ENCODE measurements at regions not wholly inside any gene's neighbourhood (a gene's known extent, or its start where the extent isn't known, plus 50 kb on each side); places are given as distances from the start of the nearest gene placed in this dataset.

DNA sequence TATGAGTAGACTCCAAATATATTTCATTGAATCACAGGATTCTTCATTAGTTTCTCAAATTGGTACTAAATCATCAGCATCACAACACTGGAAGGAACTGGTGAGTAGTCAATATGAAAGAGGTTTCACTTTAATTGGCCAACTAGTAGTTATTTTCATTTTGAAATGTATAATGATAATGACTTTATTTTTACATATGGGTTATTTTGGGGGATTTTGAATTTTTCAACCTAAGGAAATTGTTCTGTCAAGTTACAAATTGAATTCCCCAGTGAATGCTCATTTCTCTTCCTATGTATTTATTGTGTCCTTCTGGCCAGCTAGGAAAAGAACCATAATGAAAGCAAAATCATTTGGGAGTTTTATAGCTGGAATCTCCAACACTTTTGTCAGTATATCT is 174.2 kb upstream of the ATP2B1 start (continued):
- no peak for TF ChIP-seq ZZZ3 (IDR thresholded peaks at IDR 0.05; ENCODE audit: control insufficient read depth, insufficient read length, low read depth)
- TF ChIP-seq E4F1 (IDR thresholded peaks at IDR 0.05; ENCODE audit: borderline replicate concordance, partially characterized antibody), result no peak
- TF ChIP-seq, protein P1, sequence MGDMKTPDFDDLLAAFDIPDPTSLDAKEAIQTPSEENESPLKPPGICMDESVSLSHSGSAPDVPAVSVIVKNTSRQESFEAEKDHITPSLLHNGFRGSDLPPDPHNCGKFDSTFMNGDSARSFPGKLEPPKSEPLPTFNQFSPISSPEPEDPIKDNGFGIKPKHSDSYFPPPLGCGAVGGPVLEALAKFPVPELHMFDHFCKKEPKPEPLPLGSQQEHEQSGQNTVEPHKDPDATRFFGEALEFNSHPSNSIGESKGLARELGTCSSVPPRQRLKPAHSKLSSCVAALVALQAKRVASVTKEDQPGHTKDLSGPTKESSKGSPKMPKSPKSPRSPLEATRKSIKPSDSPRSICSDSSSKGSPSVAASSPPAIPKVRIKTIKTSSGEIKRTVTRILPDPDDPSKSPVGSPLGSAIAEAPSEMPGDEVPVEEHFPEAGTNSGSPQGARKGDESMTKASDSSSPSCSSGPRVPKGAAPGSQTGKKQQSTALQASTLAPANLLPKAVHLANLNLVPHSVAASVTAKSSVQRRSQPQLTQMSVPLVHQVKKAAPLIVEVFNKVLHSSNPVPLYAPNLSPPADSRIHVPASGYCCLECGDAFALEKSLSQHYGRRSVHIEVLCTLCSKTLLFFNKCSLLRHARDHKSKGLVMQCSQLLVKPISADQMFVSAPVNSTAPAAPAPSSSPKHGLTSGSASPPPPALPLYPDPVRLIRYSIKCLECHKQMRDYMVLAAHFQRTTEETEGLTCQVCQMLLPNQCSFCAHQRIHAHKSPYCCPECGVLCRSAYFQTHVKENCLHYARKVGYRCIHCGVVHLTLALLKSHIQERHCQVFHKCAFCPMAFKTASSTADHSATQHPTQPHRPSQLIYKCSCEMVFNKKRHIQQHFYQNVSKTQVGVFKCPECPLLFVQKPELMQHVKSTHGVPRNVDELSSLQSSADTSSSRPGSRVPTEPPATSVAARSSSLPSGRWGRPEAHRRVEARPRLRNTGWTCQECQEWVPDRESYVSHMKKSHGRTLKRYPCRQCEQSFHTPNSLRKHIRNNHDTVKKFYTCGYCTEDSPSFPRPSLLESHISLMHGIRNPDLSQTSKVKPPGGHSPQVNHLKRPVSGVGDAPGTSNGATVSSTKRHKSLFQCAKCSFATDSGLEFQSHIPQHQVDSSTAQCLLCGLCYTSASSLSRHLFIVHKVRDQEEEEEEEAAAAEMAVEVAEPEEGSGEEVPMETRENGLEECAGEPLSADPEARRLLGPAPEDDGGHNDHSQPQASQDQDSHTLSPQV (IDR thresholded peaks at IDR 0.05), result no peak
- no peak for TF ChIP-seq E2F8 (IDR thresholded peaks at IDR 0.05; ENCODE audit: low read depth, partially characterized antibody)
- no peak for TF ChIP-seq SMAD1 (IDR thresholded peaks at IDR 0.05; ENCODE audit: low read depth, partially characterized antibody)
- TF ChIP-seq RFX5 (IDR thresholded peaks at IDR 0.05; ENCODE audit: low read depth, low read length), result no peak
- no peak for TF ChIP-seq BMI1 (IDR thresholded peaks at IDR 0.05; ENCODE audit: borderline replicate concordance)
- TF ChIP-seq, protein P2, sequence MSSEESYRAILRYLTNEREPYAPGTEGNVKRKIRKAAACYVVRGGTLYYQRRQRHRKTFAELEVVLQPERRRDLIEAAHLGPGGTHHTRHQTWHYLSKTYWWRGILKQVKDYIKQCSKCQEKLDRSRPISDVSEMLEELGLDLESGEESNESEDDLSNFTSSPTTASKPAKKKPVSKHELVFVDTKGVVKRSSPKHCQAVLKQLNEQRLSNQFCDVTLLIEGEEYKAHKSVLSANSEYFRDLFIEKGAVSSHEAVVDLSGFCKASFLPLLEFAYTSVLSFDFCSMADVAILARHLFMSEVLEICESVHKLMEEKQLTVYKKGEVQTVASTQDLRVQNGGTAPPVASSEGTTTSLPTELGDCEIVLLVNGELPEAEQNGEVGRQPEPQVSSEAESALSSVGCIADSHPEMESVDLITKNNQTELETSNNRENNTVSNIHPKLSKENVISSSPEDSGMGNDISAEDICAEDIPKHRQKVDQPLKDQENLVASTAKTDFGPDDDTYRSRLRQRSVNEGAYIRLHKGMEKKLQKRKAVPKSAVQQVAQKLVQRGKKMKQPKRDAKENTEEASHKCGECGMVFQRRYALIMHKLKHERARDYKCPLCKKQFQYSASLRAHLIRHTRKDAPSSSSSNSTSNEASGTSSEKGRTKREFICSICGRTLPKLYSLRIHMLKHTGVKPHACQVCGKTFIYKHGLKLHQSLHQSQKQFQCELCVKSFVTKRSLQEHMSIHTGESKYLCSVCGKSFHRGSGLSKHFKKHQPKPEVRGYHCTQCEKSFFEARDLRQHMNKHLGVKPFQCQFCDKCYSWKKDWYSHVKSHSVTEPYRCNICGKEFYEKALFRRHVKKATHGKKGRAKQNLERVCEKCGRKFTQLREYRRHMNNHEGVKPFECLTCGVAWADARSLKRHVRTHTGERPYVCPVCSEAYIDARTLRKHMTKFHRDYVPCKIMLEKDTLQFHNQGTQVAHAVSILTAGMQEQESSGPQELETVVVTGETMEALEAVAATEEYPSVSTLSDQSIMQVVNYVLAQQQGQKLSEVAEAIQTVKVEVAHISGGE (CRISPR knock-in tag; IDR thresholded peaks at IDR 0.05), result no peak
- no peak for TF ChIP-seq KAT2A (conservative IDR thresholded peaks at IDR 0.05; ENCODE audit: control insufficient read depth, low read depth, low read length)
- no peak for TF ChIP-seq NRF1 (conservative IDR thresholded peaks at IDR 0.05; ENCODE audit: low read depth, low read length)
- TF ChIP-seq, protein P3, sequence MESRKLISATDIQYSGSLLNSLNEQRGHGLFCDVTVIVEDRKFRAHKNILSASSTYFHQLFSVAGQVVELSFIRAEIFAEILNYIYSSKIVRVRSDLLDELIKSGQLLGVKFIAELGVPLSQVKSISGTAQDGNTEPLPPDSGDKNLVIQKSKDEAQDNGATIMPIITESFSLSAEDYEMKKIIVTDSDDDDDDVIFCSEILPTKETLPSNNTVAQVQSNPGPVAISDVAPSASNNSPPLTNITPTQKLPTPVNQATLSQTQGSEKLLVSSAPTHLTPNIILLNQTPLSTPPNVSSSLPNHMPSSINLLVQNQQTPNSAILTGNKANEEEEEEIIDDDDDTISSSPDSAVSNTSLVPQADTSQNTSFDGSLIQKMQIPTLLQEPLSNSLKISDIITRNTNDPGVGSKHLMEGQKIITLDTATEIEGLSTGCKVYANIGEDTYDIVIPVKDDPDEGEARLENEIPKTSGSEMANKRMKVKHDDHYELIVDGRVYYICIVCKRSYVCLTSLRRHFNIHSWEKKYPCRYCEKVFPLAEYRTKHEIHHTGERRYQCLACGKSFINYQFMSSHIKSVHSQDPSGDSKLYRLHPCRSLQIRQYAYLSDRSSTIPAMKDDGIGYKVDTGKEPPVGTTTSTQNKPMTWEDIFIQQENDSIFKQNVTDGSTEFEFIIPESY (IDR thresholded peaks at IDR 0.05), result no peak
- TF ChIP-seq ESRRA (IDR thresholded peaks at IDR 0.05; ENCODE audit: low read length), result no peak
- no peak for TF ChIP-seq ZNF384 (IDR thresholded peaks at IDR 0.05; ENCODE audit: borderline replicate concordance, low read depth, low read length)
- TF ChIP-seq RB1 (IDR thresholded peaks at IDR 0.05; ENCODE audit: borderline replicate concordance), result no peak
- no peak for TF ChIP-seq HDAC6 (IDR thresholded peaks at IDR 0.05; ENCODE audit: unreplicated experiment)

Measured in GM12878 (cell line).